MM.1S (cell line): ENCODE measurements at regions not wholly inside any gene's neighbourhood (a gene's known extent, or its start where the extent isn't known, plus 50 kb on each side); places are given as distances from the start of the nearest gene placed in this dataset.

Source experiments
- DNase-seq: peaks from one replicate; pipeline ENCODE4 v3.0.0-alpha.2; 2015
- H2AFZ ChIP-seq: fragments of 300-600 bp; sonication (generic); 2 replicates; pipeline ENCODE4 v1.6.0; 2016; ENCODE audit warnings: antibody characterized with exemption, low read length
- H3F3A ChIP-seq: fragments of 300-600 bp; sonication (generic); 2 replicates; pipeline ENCODE4 v1.6.1; 2016; ENCODE audit warnings: mild to moderate bottlenecking, antibody characterized with exemption, low read length, moderate library complexity, mixed read lengths; ENCODE audit not compliant: insufficient read depth
- H3K27ac ChIP-seq: fragments of 300-600 bp; sonication (generic); 2 replicates; pipeline ENCODE4 v1.5.1; 2016; ENCODE audit warnings: mild to moderate bottlenecking, low read length
- H3K27me3 ChIP-seq: fragments of 300-600 bp; sonication (generic); replicated peaks from 2 replicates; pipeline ENCODE4 v1.6.0; 2016; ENCODE audit warnings: low read length; ENCODE audit not compliant: insufficient read depth
- H3K36me3 ChIP-seq: fragments of 300-600 bp; sonication (generic); replicated peaks from 2 replicates; pipeline ENCODE4 v1.6.1; 2016; ENCODE audit warnings: mild to moderate bottlenecking, low read length, mixed read lengths; ENCODE audit not compliant: insufficient read depth
- H3K4me1 ChIP-seq: fragments of 300-600 bp; sonication (generic); 2 replicates; pipeline ENCODE4 v1.6.1; 2016; ENCODE audit warnings: low read length, mixed read lengths
- H3K4me2 ChIP-seq: fragments of 300-600 bp; sonication (generic); 2 replicates; pipeline ENCODE4 v1.6.0; 2016; ENCODE audit warnings: low read depth, low read length
- H3K4me3 ChIP-seq: fragments of 300-600 bp; sonication (generic); 2 replicates; pipeline ENCODE4 v1.5.1; 2016; ENCODE audit warnings: low read length, mixed read lengths
- H3K79me2 ChIP-seq: fragments of 300-600 bp; sonication (generic); 2 replicates; pipeline ENCODE4 v1.6.1; 2016; ENCODE audit warnings: mixed run types, low read length, mixed read lengths
- H3K9ac ChIP-seq: fragments of 300-600 bp; sonication (generic); 2 replicates; pipeline ENCODE4 v1.6.1; 2016; ENCODE audit warnings: low read length, mixed read lengths
- H3K9me2 ChIP-seq: fragments of 300-600 bp; sonication (generic); replicated peaks from 2 replicates; pipeline ENCODE4 v1.6.1; 2016; ENCODE audit warnings: mild to moderate bottlenecking, low read length, mixed read lengths; ENCODE audit not compliant: insufficient read depth
- H3K9me3 ChIP-seq: fragments of 300-600 bp; sonication (generic); replicated peaks from 2 replicates; pipeline ENCODE4 v1.6.1; 2016; ENCODE audit warnings: mild to moderate bottlenecking, low read length, mixed read lengths; ENCODE audit not compliant: insufficient read depth
- H4K20me1 ChIP-seq: fragments of 300-600 bp; sonication (generic); 2 replicates; pipeline ENCODE4 v1.6.1; 2016; ENCODE audit warnings: mild to moderate bottlenecking, low read length, moderate library complexity, mixed read lengths; ENCODE audit not compliant: insufficient read depth
- CTCF ChIP-seq: fragments of 300-600 bp; sonication (generic); IDR thresholded peaks from 2 replicates; pipeline ENCODE4 v1.5.1; 2016; ENCODE audit warnings: antibody characterized with exemption, low read length, mixed read lengths
- EZH2 ChIP-seq: fragments of 300-600 bp; sonication (generic); optimal IDR thresholded peaks from 2 replicates; pipeline ENCODE3; 2017; ENCODE audit warnings: low read depth, mild to moderate bottlenecking, antibody characterized with exemption, low read length, mixed read lengths
- EZH2phosphoT487 ChIP-seq: fragments of 300-600 bp; sonication (generic); IDR thresholded peaks from 2 replicates; pipeline ENCODE4 v1.6.1; 2018; ENCODE audit warnings: antibody characterized with exemption, low read length

DNA sequence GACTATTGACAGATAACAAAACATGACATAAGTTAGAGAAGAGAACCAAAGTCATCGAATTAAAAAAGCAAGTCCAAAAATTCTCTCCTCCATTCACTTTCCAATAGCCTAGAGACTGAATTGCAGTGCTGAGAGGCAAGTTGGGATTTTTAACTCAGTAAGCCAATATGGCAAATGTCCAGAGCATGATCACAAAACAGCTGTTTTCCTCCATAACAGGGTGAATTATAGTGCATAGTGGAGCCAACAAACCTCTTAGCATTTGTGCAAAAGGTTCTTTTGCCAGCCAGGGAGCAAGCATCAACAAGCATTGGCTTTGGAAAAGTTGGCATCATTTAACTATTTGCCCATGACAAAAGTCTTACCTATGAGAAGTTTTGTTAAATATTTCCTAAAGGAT is 458.8 kb upstream of the NOVA1 start:
- H2AFZ ChIP-seq = no peak overlapping the region
- H3F3A ChIP-seq = no peaks in the 10 kb centered on the region
- H3K4me3 ChIP-seq = no peak overlapping the region
- no peaks in the 10 kb centered on the region for H3K4me1 ChIP-seq
- H3K27ac ChIP-seq = no peak overlapping the region
- no peaks in the 10 kb centered on the region for H4K20me1 ChIP-seq
- H3K79me2 ChIP-seq = no peaks in the 10 kb centered on the region
- no peaks in the 10 kb centered on the region for H3K36me3 ChIP-seq
- TF ChIP-seq CTCF (no peak), EZH2phosphoT487 (no peak), EZH2 (no peak)
- no peaks in the 10 kb centered on the region for H3K27me3 ChIP-seq
- no peak overlapping the region for H3K9ac ChIP-seq
- H3K9me2 ChIP-seq = no peaks in the 10 kb centered on the region
- H3K4me2 ChIP-seq = no peak overlapping the region
- no peaks in the 10 kb centered on the region for H3K9me3 ChIP-seq
- no peak for DNase-seq

DNA sequence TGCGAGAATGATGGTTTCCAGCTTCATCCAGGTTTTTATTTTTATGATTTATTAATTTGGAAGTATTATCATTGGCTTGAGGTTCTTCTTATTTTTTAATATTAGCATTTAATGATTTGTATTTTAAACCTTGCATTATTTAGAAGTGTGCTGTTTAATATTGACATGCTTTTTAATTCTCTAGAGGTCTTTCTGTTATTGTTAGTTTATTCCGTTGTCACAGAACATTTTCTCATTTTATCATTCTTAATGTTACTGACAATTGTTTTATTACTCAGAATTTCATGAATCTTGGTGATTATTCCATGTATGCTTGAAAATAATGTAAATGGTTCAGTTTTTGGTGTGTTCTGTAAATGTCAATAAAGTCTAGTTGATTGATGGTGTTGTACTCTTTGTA is 463.5 kb upstream of the NOVA1 start:
- Histone ChIP-seq H3K79me2 (no peaks in the 10 kb centered on the region), H3K9me2 (no peaks in the 10 kb centered on the region), H3K27me3 (no peaks in the 10 kb centered on the region), H3K27ac (no peak overlapping the region), H3K4me1 (no peaks in the 10 kb centered on the region), H3K9me3 (no peaks in the 10 kb centered on the region), H3K9ac (no peak overlapping the region), H3K4me2 (no peak overlapping the region), H2AFZ (no peak overlapping the region), H4K20me1 (no peaks in the 10 kb centered on the region), H3K4me3 (no peak overlapping the region), H3K36me3 (no peaks in the 10 kb centered on the region), H3F3A (no peaks in the 10 kb centered on the region)
- no peak for TF ChIP-seq EZH2phosphoT487
- TF ChIP-seq EZH2 = no peak
- no peak for TF ChIP-seq CTCF
- no peak for DNase-seq

DNA sequence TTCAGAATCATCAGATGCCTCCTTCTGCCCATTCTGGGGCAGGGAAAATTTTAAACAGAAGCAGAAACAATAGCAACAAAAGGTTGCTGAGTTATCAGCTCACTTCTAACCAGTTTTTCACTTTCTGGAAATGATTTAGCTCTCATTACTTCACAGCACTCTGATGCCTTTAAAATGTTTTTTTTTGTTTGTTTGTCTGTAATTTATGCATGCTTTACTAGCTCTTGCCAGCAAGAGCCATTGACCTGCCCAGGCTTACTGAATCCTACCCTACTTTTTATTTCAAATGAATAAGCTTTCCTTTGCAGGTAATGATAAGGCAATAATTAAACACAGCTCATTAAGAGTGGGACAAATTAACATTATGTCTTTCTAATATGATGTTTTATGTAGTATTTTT is 466.1 kb upstream of the NOVA1 start:
- Histone ChIP-seq H3K9me3 (no peaks in the 10 kb centered on the region), H3F3A (no peaks in the 10 kb centered on the region), H4K20me1 (no peaks in the 10 kb centered on the region), H3K27me3 (no peaks in the 10 kb centered on the region), H3K36me3 (no peaks in the 10 kb centered on the region), H3K4me1 (no peaks in the 10 kb centered on the region), H2AFZ (no peak overlapping the region), H3K9ac (no peak overlapping the region), H3K79me2 (no peaks in the 10 kb centered on the region), H3K4me3 (no peak overlapping the region), H3K4me2 (no peak overlapping the region), H3K27ac (no peak overlapping the region), H3K9me2 (no peaks in the 10 kb centered on the region)
- DNase-seq = no peak
- TF ChIP-seq EZH2phosphoT487 (no peak), EZH2 (no peak), CTCF (no peak)
